K562 (cell line): ENCODE measurements at regions not wholly inside any gene's neighbourhood (a gene's known extent, or its start where the extent isn't known, plus 50 kb on each side); places are given as distances from the start of the nearest gene placed in this dataset.

Source experiments
- ATAC-seq: fragments of 200-7000 bp; cut with Tn5 transposase; 3 replicates; pipeline ENCODE4 v1.9.1; 2020; ENCODE audit warnings: moderate library complexity
- BruUV-seq: library from RNA; stranded (reverse); fragments of 400-500 nt; replicated peaks from 2 replicates; lab custom pipeline; 2021; lab: Mats Ljungman, UMichigan
- CTCF ChIA-PET: fragments of 300-600 bp; formaldehyde crosslinking; extraction: SDS; loops from one replicate; lab custom pipeline; 2021; ENCODE audit warnings: low intra/inter-chr PET ratio; lab: Yijun Ruan, JAX
- POLR2A ChIA-PET: fragments of 300-600, 350-650 bp; sonication (Branson Sonifier 250); formaldehyde crosslinking; extraction: SDS; loops from one replicate; lab custom pipeline; 2021; ENCODE audit warnings: antibody characterized with exemption, inconsistent platforms; lab: Yijun Ruan, JAX
- DNase-seq, 4 experiments: peaks; one replicate each; pipeline versions ENCODE4 v3.0.0 to v3.0.0-alpha.2; 2011 to 2018; ENCODE audit warnings: low spot score in 3 of 4, mixed read lengths in 3 of 4; ENCODE audit errors: extremely low read depth in 1 of 4
- FAIRE-seq: peaks from 2 replicates; lab custom pipeline; 2011; peaks lifted over from hg19 to GRCh38; lab: Jason Lieb, UNC
- H2AFZ ChIP-seq: 2 replicates; pipeline ENCODE4 v1.6.0; 2011; ENCODE audit warnings: low read depth, low read length, control low read depth, inconsistent platforms
- H3K27ac ChIP-seq: fragments of 200-600 bp; 3 replicates; pipeline ENCODE4 v1.8.0; 2011; ENCODE audit warnings: low read depth, mild to moderate bottlenecking, control low read depth, inconsistent platforms, low read length, moderate library complexity, mixed read lengths; ENCODE audit errors: extremely low read depth
- H3K27me3 ChIP-seq, 2 experiments: fragments of 300-600 bp in 1 of 2; 2 replicates in 1 of 2; 3 replicates in 1 of 2; pipeline versions ENCODE4 v1.6.0 to v1.8.0; 2011; ENCODE audit warnings: inconsistent platforms in 2 of 2, low read length in 2 of 2, mild to moderate bottlenecking in 1 of 2, mixed read lengths in 1 of 2, moderate library complexity in 1 of 2; ENCODE audit not compliant: control insufficient read depth in 2 of 2, insufficient read depth in 2 of 2
- H3K36me3 ChIP-seq: fragments of 300-600 bp; 3 replicates; pipeline ENCODE4 v1.8.0; 2011; ENCODE audit warnings: mild to moderate bottlenecking, low read length, inconsistent platforms; ENCODE audit not compliant: control insufficient read depth, insufficient read depth
- H3K4me1 ChIP-seq, 2 experiments: fragments of 200-600 bp in 1 of 2; replicated peaks in 1 of 2; 2 replicates in 1 of 2; 3 replicates in 1 of 2; pipeline versions ENCODE4 v1.5.1 to v1.8.0; 2011; ENCODE audit warnings: inconsistent platforms in 2 of 2, low read length in 2 of 2, mild to moderate bottlenecking in 1 of 2, mixed read lengths in 1 of 2, moderate library complexity in 1 of 2; ENCODE audit not compliant: control insufficient read depth in 2 of 2, insufficient read depth in 2 of 2
- H3K4me2 ChIP-seq: 2 replicates; pipeline ENCODE4 v1.6.1; 2011; ENCODE audit warnings: low read length, control low read depth, inconsistent platforms, mixed read lengths; ENCODE audit not compliant: insufficient read depth
- H3K4me3 ChIP-seq: fragments of 200-600 bp; sonication (generic), shearing (Covaris generic); 2 replicates; pipeline ENCODE4 v1.5.1; 2016; ENCODE audit warnings: control low read depth, inconsistent platforms
- H3K79me2 ChIP-seq: fragments of 200-600 bp; 3 replicates; pipeline ENCODE4 v1.8.0; 2011; ENCODE audit warnings: low read length, inconsistent platforms; ENCODE audit not compliant: control insufficient read depth, insufficient read depth
- H3K9ac ChIP-seq, 2 experiments: 2 replicates each; pipeline versions ENCODE4 v1.6.0 to v1.6.1; 2011; ENCODE audit warnings: low read depth in 2 of 2, low read length in 2 of 2, control low read depth in 1 of 2, inconsistent platforms in 1 of 2, mild to moderate bottlenecking in 1 of 2, mixed read lengths in 1 of 2; ENCODE audit not compliant: insufficient read depth in 1 of 2
- H3K9me1 ChIP-seq: one replicate; pipeline ENCODE4 v1.6.0; 2011; ENCODE audit warnings: inconsistent platforms, mild to moderate bottlenecking, low read length, moderate library complexity; ENCODE audit not compliant: control insufficient read depth, insufficient read depth
- H3K9me3 ChIP-seq: replicated peaks from 2 replicates; pipeline ENCODE4 v1.5.1; 2011; ENCODE audit warnings: low read depth, low read length, inconsistent platforms; ENCODE audit not compliant: control insufficient read depth, insufficient read depth
- H4K20me1 ChIP-seq: replicated peaks from 2 replicates; pipeline ENCODE4 v1.6.1; 2011; ENCODE audit warnings: low read length, inconsistent platforms, mixed read lengths; ENCODE audit not compliant: control insufficient read depth, insufficient read depth
- ARNT ChIP-seq, 2 experiments: fragments of 450-650 bp; IDR thresholded peaks; 2 replicates each; pipeline ENCODE4 v1.6.1; 2016; ENCODE audit warnings: mild to moderate bottlenecking in 1 of 2
- CGGBP1 ChIP-seq: fragments of 250-450 bp; sonication (Bioruptor Pico); IDR thresholded peaks from 2 replicates; pipeline ENCODE4 v1.9.0; 2021; ENCODE audit warnings: mild to moderate bottlenecking
- COPS2 ChIP-seq: fragments of 450-650 bp; conservative IDR thresholded peaks from 2 replicates; pipeline ENCODE4 v1.6.1; 2016; ENCODE audit warnings: mild to moderate bottlenecking, moderate library complexity
- FOXK2 ChIP-seq, 2 experiments: fragments of 450-650 bp; IDR thresholded peaks in 1 of 2; conservative IDR thresholded peaks in 1 of 2; 2 replicates each; pipeline ENCODE4 v1.6.1; 2016; ENCODE audit warnings: low read depth in 2 of 2, mild to moderate bottlenecking in 1 of 2
- FOXO4 ChIP-seq: fragments of 450-650 bp; formaldehyde crosslinking; IDR thresholded peaks from 2 replicates; pipeline ENCODE4 v1.4.0; 2020; ENCODE audit warnings: mild to moderate bottlenecking, moderate library complexity
- HNRNPL ChIP-seq: fragments of 200-400 bp; formaldehyde crosslinking; IDR thresholded peaks from 2 replicates; pipeline ENCODE4 v1.6.1; 2017; ENCODE audit warnings: low read depth, mild to moderate bottlenecking, low read length
- ID3 ChIP-seq, 2 experiments: fragments of 250-450 bp in 1 of 2; fragments of 450-650 bp in 1 of 2; sonication (Bioruptor Pico) in 1 of 2; IDR thresholded peaks; 2 replicates each; pipeline versions ENCODE4 v1.6.1 to v1.8.0; 2016 to 2021; ENCODE audit warnings: mild to moderate bottlenecking in 2 of 2, moderate library complexity in 2 of 2, missing compliant biosample characterization in 1 of 2, missing genetic modification characterization in 1 of 2
- JUND ChIP-seq, 2 experiments: IDR thresholded peaks; 2 replicates in 1 of 2; 3 replicates in 1 of 2; pipeline ENCODE4 v1.6.1; 2011; ENCODE audit warnings: borderline replicate concordance in 2 of 2, low read depth in 2 of 2, low read length in 2 of 2, improper control_type of control experiment in 1 of 2, missing biosample characterization in 1 of 2, missing genetic modification characterization in 1 of 2, missing genetic modification reagents in 1 of 2
- KAT8 ChIP-seq: fragments of 450-650 bp; IDR thresholded peaks from 2 replicates; pipeline ENCODE4 v1.6.1; 2016; ENCODE audit warnings: low read depth, mild to moderate bottlenecking
- MYNN ChIP-seq, 2 experiments: sonication (generic); formaldehyde crosslinking in 1 of 2; IDR thresholded peaks; 2 replicates each; pipeline versions ENCODE4 v1.5.0 to v1.6.1; 2016 to 2020; ENCODE audit warnings: antibody characterized with exemption in 1 of 2, missing genetic modification reagents in 1 of 2
- PKNOX1 ChIP-seq: fragments of 450-650 bp; IDR thresholded peaks from 2 replicates; pipeline ENCODE4 v1.6.1; 2016
- SNAPC5 ChIP-seq: fragments of 250-450 bp; sonication (Bioruptor Pico); IDR thresholded peaks from 2 replicates; pipeline ENCODE4 v1.8.0; 2021; ENCODE audit warnings: moderate library complexity, mild to moderate bottlenecking, inconsistent platforms
- STAT5B ChIP-seq: fragments of 250-450 bp; sonication (Bioruptor Pico); IDR thresholded peaks from 2 replicates; pipeline ENCODE4 v1.8.0; 2021; ENCODE audit warnings: mild to moderate bottlenecking, inconsistent platforms
- TAF1 ChIP-seq: IDR thresholded peaks from 2 replicates; pipeline ENCODE4 v1.6.1; 2011; ENCODE audit warnings: mild to moderate bottlenecking, low read length, moderate library complexity; ENCODE audit not compliant: insufficient read depth, control insufficient read depth, severe bottlenecking; ENCODE audit errors: extremely low read depth
- ZKSCAN3 ChIP-seq: fragments of 250-450 bp; sonication (Bioruptor Pico); IDR thresholded peaks from 2 replicates; pipeline ENCODE4 v1.4.0; 2020
- ZNF134 ChIP-seq: fragments of 250-450 bp; sonication (Bioruptor Pico); conservative IDR thresholded peaks from 2 replicates; pipeline ENCODE4 v1.4.0; 2020
- ZNF740 ChIP-seq, 3 experiments: fragments of 200-800 bp in 1 of 3; sonication (Bioruptor generic) in 1 of 3; sonication (generic) in 1 of 3; formaldehyde crosslinking in 1 of 3; IDR thresholded peaks; 2 replicates each; pipeline versions ENCODE4 v1.6.1 to v1.8.0; 2016 to 2022; ENCODE audit warnings: mild to moderate bottlenecking in 2 of 3, missing compliant biosample characterization in 2 of 3, missing genetic modification characterization in 2 of 3, missing genetic modification reagents in 1 of 3
- WGBS: fragments of 100-300 bp; shearing (Covaris generic); methylation state at CpG from one replicate; pipeline ENCODE4 v1.1.6; 2016; ENCODE audit warnings: low coverage, mixed read lengths; ENCODE audit not compliant: insufficient coverage; ENCODE audit errors: missing lambda C conversion rate; 5-methylcytosine and 5-hydroxymethylcytosine counted together
- in situ Hi-C: fragments of 300-500 bp; cut with MboI; formaldehyde crosslinking; loops from 4 replicates; pipeline ENCODE4 v1.15.0; 2018; ENCODE audit warnings: inconsistent platforms, mixed read lengths
- intact Hi-C: fragments of 100-400 bp; cut with micrococcal nuclease; formaldehyde crosslinking; loops from 2 replicates; pipeline ENCODE4 v1.14.2; 2022

GRCh38 chr3:171950373-171950772 lies 89.0 kb upstream of the FNDC3B start:
- FAIRE-seq (peak; percentile 63), ATAC-seq (peak; percentile 79), DNase-seq (no peak)
- Histone ChIP-seq H3K4me1 (no peaks in the 10 kb centered on the region; a peak in 2 of 5 replicates), H3K4me3 (no peak overlapping the region), H3K27ac (0 out of 3 replicates have a peak overlapping the region, but pooled peaks have one; percentile 28), H3K9me1 (no peaks in the 10 kb centered on the region), H3K9me3 (no peaks in the 10 kb centered on the region), H3K36me3 (no peaks in the 10 kb centered on the region), H2AFZ (peak overlapping the region; percentile 62), H3K4me2 (no peak overlapping the region), H3K9ac (no peak overlapping the region), H3K79me2 (no peaks in the 10 kb centered on the region), H4K20me1 (no peaks in the 10 kb centered on the region), H3K27me3 (no peaks in the 10 kb centered on the region)
- WGBS = 0% methylated on average over 1 of the region's 1 CpG
- in situ Hi-C loops = no loop called here
- BruUV-seq = no TSS peak
- ChIA-PET CTCF (interaction anchor here (0.6 kb wide), 1 partner anchor 9 kb away, joined by 3 read pairs; no protein-coding TSS in a partner anchor), POLR2A (interaction anchor here (1.3 to 2.4 kb wide), 2 partner anchors 10 to 15 kb away, joined by 3 to 9 read pairs; no protein-coding TSS in a partner anchor)
- intact Hi-C loops = no loop called here
- TF ChIP-seq PKNOX1 (peak; percentile 42; the same call in 1 of the 2 replicates), STAT5B (CRISPR knock-in tag) (no peak), KAT8 (no peak), MYNN (IDR thresholded peaks at IDR 0.05) (no peak), MYNN (CRISPR knock-in tag; IDR thresholded peaks at IDR 0.05) (no peak), FOXO4 (CRISPR knock-in tag) (no peak), CGGBP1 (CRISPR knock-in tag) (no peak), FOXK2 (conservative IDR thresholded peaks at IDR 0.05 in 1 of 2, IDR thresholded peaks at IDR 0.05 in 1 of 2; ENCODE audit: low read depth in 2 of 2) (no peak), ZNF134 (no peak), COPS2 (no peak), SNAPC5 (no peak), ZNF740 (CRISPR knock-in tag; IDR thresholded peaks at IDR 0.05) (no peak), ZNF740 (tag; IDR thresholded peaks at IDR 0.05) (no peak), ID3 (CRISPR knock-in tag; IDR thresholded peaks at IDR 0.05) (no peak), ID3 (tag; IDR thresholded peaks at IDR 0.05) (no peak), ZKSCAN3 (CRISPR knock-in tag) (no peak), ARNT (IDR thresholded peaks at IDR 0.05) (no peak), JUND (IDR thresholded peaks at IDR 0.05; ENCODE audit: borderline replicate concordance, low read depth, low read length) (peak; percentile 51; the same call in 1 of the 2 replicates), JUND (tag; IDR thresholded peaks at IDR 0.05; ENCODE audit: borderline replicate concordance, low read depth, low read length) (no peak), HNRNPL (no peak), TAF1 (no peak)
